ENCODE measurements at regions not wholly inside any gene's neighbourhood (a gene's known extent, or its start where the extent isn't known, plus 50 kb on each side); places are given as distances from the start of the nearest gene placed in this dataset.

DNA sequence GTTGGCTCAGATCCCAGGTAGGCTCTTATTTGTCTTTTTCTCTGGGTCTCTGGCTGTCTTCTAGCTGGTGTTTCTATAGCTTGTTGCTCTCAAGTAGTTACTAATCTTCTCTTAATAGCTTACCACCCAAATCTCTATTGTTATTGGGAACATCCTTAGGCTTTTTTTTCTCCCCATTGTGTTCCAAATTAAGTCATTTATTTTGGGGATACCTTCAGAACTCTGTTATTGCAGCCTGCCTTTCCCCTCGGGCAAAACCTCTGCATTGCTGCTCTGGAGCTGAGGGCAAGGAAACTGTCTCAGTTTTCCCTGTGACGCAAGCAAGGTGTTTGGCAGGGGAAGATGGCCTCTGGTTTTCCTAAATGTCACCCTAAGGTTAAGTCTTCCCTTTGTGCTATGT is 113.3 kb upstream of the XIST start:
- no peak for DNase-seq
- no TSS peak for BruUV-seq (replicated peaks)
- Histone ChIP-seq H4K8ac (ENCODE audit: low read depth in 2 of 2, low read length in 2 of 2) (no peak overlapping the region), H2BK20ac (ENCODE audit: low read depth, low read length) (no peak overlapping the region), H4K5ac (ENCODE audit: low read depth, low read length) (no peak overlapping the region), H3K9ac (ENCODE audit: low read depth, low read length) (no peak overlapping the region), H3K23ac (ENCODE audit: low read depth, low read length) (no peak overlapping the region), H2BK120ac (ENCODE audit: low read depth, low read length) (no peak overlapping the region), H2BK5ac (ENCODE audit: low read depth, low read length, poor library complexity, severe bottlenecking) (no peak overlapping the region), H3K36me3 (ENCODE audit: control insufficient read depth, insufficient read depth, low read length) (peaks cover 4% of the 10 kb centered on the region; the same call in 1 of the 2 replicates), H3K79me1 (ENCODE audit: low read depth in 1 of 2, low read length in 2 of 2) (peaks cover 4 to 28% of the 10 kb centered on the region in 2 experiments; a peak in 3 of 4 replicates), H2AK5ac (ENCODE audit: low read depth, low read length) (no peak overlapping the region), H3K56ac (ENCODE audit: extremely low read depth, insufficient read depth, low read length) (no peak overlapping the region), H3K4me1 (ENCODE audit: control insufficient read depth, insufficient read depth, low read length) (no peaks in the 10 kb centered on the region), H4K91ac (ENCODE audit: insufficient read depth, low read depth, low read length) (no peak overlapping the region), H3K27ac (ENCODE audit: insufficient read depth, low read length) (no peak overlapping the region), H3K4me2 (ENCODE audit: low read depth, low read length) (no peak overlapping the region), H4K20me1 (ENCODE audit: insufficient read depth, low read length) (peaks cover 32% of the 10 kb centered on the region), H2BK15ac (ENCODE audit: low read depth, low read length) (no peak overlapping the region), H2AFZ (replicated peaks; ENCODE audit: low read length, poor library complexity) (no peak overlapping the region), H3K9me1 (ENCODE audit: insufficient read depth, low read length) (peaks cover 5% of the 10 kb centered on the region; the same call in 1 of the 2 replicates), H3K18ac (ENCODE audit: low read depth, low read length) (no peak overlapping the region), H3K9me3 (ENCODE audit: control insufficient read depth, insufficient read depth, low read length) (no peaks in the 10 kb centered on the region), H3K27me3 (ENCODE audit: control insufficient read depth, insufficient read depth, low read length) (no peaks in the 10 kb centered on the region), H3K4me3 (ENCODE audit: insufficient read depth, low read depth, low read length) (no peak overlapping the region), H3K14ac (replicated peaks; ENCODE audit: low read depth, low read length) (no peak overlapping the region), H3K4ac (ENCODE audit: low read depth, low read length) (no peak overlapping the region), H2AK9ac (replicated peaks; ENCODE audit: low read depth, low read length, poor library complexity) (no peak overlapping the region)
- no peak for TF ChIP-seq CHD1 (IDR thresholded peaks at IDR 0.05; ENCODE audit: low read depth, low read length)
- TF ChIP-seq, protein P1, sequence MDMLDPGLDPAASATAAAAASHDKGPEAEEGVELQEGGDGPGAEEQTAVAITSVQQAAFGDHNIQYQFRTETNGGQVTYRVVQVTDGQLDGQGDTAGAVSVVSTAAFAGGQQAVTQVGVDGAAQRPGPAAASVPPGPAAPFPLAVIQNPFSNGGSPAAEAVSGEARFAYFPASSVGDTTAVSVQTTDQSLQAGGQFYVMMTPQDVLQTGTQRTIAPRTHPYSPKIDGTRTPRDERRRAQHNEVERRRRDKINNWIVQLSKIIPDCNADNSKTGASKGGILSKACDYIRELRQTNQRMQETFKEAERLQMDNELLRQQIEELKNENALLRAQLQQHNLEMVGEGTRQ (IDR thresholded peaks at IDR 0.05; ENCODE audit: low read depth, low read length), result no peak
- no peak for TF ChIP-seq SMC3 (IDR thresholded peaks at IDR 0.05; ENCODE audit: low read depth, low read length)
- no peak for TF ChIP-seq CEBPB (IDR thresholded peaks at IDR 0.05; ENCODE audit: low read depth, low read length)
- no peak for TF ChIP-seq NFE2L2 (IDR thresholded peaks at IDR 0.05; ENCODE audit: low read depth, low read length)
- TF ChIP-seq, protein P2, sequence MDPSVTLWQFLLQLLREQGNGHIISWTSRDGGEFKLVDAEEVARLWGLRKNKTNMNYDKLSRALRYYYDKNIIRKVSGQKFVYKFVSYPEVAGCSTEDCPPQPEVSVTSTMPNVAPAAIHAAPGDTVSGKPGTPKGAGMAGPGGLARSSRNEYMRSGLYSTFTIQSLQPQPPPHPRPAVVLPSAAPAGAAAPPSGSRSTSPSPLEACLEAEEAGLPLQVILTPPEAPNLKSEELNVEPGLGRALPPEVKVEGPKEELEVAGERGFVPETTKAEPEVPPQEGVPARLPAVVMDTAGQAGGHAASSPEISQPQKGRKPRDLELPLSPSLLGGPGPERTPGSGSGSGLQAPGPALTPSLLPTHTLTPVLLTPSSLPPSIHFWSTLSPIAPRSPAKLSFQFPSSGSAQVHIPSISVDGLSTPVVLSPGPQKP (IDR thresholded peaks at IDR 0.05; ENCODE audit: borderline replicate concordance, low read depth, low read length), result no peak
- no peak for TF ChIP-seq RCOR1 (IDR thresholded peaks at IDR 0.05; ENCODE audit: insufficient replicate concordance, low read length)
- no peak for TF ChIP-seq POLR2A (IDR thresholded peaks at IDR 0.05; ENCODE audit: low read depth, low read length)
- no peak for TF ChIP-seq RFX5 (IDR thresholded peaks at IDR 0.05; ENCODE audit: low read depth, low read length)
- dilution Hi-C loops (cut with HindIII; ENCODE audit: low sequenced_read_pairs, unreplicated experiment) (no loop called here), in situ Hi-C loops (cut with MboI; ENCODE audit: low sequenced_read_pairs) (no loop called here), intact Hi-C loops (cut with micrococcal nuclease) (no loop called here)
- POLR2A ChIA-PET (ENCODE audit: unreplicated experiment), result no interaction called here
- no CpG with 5 or more reads among the region's 2 CpGs for WGBS, 2 experiments (ENCODE audit: extremely low coverage in 2 of 2, insufficient read length in 1 of 2)
- CTCF ChIA-PET, result no interaction called here
- no peak for ATAC-seq (ENCODE audit: low read depth)

Data from IMR-90 (cell line).